AG08395 (cell line): ENCODE measurements at regions not wholly inside any gene's neighbourhood (a gene's known extent, or its start where the extent isn't known, plus 50 kb on each side); places are given as distances from the start of the nearest gene placed in this dataset.
"Not testable (repeated sequence)": the region's sequence is repeated elsewhere in the genome, so short reads cannot be mapped to it uniquely, and the experiment has no call there.

Experiments
- DNase-seq: peaks from one replicate; pipeline ENCODE4 v3.0.0; 2012; ENCODE audit warnings: mixed read lengths, low spot score

DNA sequence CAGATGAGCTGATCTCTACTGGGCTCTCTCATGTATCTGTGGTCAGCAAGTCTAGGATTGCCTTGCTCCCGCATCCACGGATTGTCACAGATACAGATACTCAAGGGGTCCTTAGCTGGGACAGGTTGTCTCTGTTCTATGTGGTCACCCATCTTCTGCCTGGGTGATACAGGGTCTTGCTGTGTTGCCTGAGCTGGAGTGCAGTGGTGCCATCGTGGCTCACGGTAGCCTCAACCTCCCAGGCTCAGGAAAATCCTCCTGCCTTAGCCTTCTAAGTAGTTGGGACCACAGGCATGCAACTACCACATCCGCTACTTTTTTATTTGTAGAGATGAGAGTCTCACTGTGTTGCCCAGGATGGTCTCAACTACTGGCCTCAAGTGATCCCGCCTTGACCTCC lies 72.5 kb upstream of the ZNF217 start:
- DNase-seq: no peak

DNA sequence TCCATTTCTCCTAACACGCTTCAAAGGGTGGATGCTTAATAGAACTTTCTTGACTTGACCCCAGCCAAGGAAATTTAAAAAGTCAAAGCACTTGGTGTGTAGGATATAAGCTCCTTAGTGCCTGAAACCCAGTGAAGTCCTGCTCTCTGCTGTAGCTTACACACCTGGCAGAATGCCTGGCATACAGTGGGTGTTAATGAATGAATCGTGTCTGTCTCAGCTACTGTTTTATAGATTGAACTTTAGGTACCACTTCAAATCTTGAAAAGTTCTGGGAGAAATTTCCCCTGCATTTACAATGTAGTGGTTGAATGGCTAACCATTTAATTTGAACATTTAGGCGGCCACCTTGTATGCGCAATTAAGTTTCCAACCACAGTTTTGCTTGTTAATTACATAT lies 70.5 kb upstream of the ZNF217 start:
- no peak for DNase-seq

DNA sequence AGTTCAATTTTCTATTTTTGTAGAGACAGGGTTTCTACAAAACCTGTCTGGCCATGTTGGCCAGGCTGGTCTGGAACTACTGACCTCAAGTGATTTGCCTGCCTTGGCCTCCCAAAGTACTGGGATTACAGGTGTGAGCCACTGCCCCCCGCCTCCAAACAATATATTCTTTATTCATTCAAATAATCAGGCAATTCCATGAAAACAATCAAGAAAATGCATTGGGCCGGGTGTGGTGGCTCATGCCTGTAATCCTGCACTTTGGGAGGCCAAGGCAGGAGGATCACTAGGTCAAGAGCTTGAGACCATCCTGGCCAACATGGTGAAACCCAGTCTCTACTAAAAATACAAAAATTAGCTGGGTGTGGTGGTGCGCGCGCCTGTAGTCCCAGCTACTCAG lies 69.9 kb upstream of the ZNF217 start:
- not testable (repeated sequence) for DNase-seq

DNA sequence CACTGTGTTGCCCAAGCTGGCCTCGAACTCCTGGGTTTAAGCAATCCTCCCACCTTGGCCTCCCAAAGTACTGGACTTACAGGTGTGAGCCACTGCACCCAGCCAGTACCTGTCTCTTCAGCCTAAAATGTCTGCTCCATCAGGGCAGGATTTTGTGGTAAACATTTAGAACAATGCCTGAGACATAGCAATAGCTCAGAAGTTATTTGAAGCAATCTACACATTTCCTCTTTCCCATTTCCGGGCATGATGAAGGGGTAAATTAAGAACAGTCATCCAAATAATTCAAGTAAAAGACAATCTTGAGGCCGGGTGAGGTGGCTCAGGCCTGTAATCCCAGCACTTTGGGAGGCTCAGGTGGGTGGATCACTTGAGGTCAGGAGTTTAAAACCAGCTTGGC lies 69.0 kb upstream of the ZNF217 start:
- DNase-seq: no peak

DNA sequence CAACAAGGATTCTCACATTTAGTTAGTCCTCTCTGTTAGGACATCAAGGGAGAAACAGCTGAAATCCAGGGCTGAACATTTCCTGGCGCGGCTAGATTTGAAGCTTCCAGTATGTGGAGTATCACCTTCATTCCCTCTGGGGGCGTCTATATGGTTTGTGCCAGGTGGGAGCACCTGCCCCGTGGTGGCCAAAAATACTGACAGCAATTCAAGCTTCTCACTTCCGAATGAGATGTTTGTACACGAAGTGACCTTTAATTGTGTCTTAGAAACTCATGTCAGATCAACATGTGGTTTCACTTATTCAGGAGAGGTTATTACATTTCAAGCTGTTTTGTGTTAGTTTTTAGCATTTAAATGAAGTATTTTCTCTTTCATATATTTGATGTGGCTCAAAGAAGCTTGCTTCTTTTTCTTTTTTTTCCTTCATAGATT lies 67.3 kb upstream of the ZNF217 start:
- DNase-seq: peak; percentile 20

DNA sequence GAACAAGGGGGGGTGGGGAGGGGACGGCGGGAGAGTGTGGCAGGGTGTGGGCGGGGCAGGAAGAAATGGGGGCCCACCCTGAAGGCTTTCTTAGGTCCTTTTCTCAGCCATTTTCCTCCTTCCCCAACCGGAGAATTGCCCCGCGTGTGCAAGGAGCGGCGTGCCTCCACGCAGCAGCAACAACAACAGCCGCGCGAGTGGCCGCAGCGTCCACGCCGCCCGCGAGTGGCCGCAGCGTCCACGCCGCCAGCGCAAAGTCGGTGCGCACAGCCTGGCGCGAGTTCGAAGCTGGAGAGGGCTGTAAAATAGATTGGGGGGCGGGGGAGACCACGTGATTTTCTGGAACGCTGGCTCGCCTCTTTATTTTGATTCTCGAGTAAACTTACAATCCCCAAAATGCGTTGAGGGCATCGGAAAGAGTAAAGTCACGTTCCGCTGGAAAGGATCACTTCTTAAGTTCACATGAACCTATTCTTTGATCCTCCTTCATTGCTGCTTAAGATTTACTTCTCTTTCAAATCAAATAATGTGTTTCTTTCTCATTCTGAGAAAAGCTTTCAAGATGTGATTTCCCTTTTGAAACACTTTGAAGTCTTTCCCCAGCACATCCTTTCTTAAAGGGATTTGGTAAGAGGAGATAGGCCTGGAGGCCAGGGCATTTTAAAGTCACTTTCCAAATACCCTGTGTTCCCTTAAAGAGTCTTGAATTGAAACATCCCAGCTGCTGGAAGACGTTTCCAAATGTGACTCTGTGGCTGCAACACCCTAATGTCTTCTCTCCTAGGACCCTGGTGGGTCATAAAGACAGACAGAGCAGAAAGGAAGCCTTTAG lies 66.7 kb upstream of the ZNF217 start:
- DNase-seq: no peak

DNA sequence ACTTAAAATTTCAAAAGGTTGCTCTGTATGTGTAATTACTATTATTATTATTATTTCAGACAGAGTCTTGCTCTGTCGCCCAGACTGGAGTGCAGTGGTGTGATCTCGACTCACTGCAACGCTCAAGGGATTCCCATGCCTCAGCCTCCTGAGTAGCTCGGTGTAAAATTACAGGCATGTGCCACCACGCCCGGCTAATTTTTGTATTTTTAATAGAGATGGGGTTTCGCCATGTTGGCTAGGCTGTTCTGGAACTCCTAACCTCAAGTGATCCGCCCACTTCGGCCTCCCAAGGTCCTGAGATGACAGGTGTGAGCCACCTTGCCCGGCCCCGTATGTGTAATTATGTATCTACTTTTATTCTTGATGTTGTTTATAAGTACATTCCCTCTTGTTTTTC lies 65.3 kb upstream of the ZNF217 start:
- DNase-seq: no peak

DNA sequence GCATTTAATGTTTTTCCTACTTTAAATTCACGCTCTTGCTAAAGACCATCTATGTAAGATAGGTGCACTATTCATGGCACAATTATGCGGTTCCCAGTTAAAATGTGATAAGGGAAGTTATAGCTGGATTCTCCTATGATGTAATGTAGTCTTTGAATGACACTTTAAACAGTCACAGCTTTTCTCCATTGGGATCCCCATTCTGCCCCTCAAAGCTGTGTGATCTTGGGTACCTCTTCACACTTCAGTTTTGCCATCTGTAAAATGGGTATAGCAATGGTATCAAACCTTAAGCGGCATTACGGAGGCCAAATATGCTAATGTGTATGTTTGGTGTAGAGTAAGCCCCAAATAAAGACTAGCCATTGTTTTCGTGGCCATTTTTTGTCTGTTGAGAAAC lies 64.7 kb upstream of the ZNF217 start:
- no peak for DNase-seq

DNA sequence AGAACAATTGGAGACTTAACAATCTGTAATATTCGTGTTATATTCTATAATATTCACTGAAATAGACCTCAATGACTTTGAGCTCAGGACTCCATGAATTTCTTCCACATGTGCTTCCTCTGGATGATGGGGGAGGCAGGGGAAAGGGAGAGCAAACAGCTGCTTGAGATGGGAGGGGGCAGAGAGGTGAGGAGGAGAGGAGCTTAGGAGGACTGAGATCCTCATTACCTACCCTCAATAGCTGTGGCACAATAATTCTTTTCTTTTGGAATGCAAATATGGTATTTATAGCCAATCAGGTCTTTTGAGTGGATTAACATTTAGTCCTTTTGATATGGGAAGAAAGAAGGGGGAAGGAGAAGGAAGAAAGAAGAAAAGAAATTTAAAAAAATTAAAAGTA lies 64.1 kb upstream of the ZNF217 start:
- no peak for DNase-seq

DNA sequence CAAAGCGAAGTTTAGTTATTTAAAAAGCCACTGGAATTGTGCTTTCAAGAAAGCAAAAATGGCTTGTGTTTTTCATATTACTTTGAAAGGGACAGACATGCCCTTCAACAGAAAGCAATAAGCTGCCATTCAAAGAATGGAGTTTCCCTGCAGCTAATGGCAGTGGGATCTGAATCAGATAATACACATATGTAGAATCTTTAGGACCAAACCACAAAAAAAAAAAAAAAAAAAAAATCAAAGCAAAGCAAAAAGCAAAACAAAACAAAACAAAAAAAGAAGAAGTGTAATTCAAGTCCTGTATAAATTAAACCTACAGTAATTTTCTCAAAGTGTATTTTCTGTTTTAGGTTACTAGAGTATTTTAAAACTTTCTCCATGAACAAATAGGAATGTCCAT lies 63.6 kb upstream of the ZNF217 start:
- DNase-seq: no peak

DNA sequence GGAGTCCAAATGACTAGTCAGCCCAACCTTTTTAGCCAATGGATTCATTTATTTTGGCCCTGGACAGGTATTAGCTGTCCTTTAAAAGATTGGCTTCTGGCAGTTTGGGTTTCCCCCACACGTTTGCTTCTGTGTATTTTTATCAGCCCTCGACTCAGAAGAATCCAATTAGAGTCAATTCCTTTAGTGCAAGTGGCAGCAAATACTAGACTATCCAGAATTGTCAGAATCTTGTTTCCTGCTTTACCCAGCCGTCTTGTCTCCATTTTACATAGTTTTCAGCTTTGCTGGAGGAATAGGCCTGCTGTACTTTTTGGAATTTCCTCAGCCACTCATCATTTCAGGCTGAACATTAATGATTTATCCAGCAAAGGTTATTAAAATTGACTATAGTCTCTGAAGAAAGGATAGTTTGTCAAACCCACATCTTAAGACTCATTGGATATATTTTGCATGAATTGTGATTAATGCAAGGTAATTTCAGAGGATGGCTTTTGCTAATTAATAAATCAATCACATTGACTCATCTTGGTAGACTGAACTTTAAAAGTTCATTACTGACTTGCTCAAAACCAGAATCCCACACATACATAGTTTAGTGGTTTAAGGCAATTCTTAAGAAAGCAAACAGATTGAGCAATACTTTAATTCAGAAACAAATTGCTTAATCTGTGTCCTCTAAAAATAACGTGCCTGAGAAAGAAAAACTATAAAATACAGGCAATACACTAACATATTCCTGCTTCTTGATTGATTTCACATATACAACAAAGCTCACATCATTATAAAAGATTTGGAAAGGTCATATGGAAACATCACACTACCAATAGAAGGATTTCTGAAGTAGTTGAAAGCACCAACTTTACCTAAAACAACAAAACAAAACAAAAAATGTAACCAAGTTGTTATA lies 62.9 kb upstream of the ZNF217 start:
- peak; percentile 46 for DNase-seq

DNA sequence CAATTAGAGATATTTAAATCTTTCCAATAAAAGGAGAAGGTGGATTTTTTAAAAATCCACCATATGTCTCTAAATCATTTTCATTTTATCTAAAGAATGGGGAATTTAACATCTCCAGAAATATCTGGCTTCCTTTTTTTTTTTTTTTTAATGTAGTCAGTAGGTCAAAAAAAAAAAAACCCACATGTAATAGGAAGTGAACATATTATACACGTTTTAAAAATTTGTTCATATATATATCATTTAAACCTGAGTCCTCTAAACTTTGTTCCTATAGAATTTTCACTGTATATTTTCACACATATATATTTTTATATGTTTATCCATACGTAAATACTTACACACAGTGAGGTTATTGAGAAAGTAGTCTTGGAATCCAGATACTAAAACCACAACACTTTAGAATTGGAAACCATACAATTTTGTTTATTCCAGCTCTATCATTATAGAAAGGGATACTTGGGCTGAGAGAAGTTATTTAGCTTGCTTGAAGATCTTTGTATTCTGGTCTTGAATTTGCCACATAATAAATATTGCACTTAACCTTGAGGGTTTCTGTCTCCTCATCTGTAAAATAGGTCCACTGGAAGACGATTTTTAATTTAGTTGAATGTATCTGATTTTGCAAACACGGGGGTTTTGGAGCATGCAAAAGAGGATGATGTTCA lies 62.1 kb upstream of the ZNF217 start:
- DNase-seq: no peak

DNA sequence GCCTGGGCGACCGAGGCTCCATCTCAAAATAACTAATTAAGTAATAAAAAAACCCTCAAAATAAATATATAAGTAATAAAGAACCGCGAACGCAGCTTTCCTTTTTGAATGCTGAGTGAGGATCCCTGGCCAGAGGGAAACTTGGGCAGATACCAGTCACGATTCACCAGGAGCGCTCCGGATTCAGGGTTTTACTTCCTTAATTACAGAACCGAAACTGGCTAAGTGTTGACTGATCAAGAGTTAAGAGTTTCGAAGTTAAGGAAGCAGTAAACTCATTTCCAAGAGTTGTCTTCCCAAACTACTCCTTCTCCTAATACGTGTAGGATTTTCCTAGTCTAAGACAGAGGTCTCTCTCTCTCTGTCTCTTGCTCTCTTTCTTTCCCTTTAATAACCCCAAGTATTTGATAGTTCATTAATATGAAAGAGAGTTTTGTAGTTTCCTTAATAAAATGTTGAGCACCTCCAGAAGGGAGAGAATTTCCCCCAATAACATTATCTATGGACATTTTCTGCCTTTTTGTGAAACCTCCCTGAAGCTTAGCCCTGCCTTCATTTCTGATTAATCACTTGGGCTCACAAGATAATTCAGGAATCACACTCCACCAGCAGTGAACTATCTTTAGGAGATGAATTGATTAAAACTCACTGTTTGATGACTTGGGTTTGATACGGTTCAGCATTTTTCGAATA lies 61.4 kb upstream of the ZNF217 start:
- DNase-seq: no peak

DNA sequence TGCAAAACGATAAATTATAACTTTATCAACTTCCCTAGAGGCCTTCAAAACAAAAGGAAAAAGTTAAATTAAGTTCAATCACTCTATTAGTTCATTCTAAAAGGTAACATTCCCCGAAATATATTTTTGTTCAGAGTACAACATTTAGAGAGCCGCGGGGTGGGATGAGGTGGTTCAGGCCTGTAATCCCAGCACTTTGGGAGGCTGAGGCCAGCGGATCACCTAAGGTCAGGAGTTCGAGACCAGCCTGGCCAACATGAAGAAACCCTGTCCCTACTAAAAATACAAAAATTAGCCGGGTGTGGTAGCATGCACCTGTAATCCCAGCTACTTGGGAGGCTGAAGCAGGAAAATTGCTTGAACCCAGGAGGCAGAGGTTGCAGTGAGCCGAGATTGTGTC lies 60.9 kb upstream of the ZNF217 start:
- DNase-seq: not testable (repeated sequence)

DNA sequence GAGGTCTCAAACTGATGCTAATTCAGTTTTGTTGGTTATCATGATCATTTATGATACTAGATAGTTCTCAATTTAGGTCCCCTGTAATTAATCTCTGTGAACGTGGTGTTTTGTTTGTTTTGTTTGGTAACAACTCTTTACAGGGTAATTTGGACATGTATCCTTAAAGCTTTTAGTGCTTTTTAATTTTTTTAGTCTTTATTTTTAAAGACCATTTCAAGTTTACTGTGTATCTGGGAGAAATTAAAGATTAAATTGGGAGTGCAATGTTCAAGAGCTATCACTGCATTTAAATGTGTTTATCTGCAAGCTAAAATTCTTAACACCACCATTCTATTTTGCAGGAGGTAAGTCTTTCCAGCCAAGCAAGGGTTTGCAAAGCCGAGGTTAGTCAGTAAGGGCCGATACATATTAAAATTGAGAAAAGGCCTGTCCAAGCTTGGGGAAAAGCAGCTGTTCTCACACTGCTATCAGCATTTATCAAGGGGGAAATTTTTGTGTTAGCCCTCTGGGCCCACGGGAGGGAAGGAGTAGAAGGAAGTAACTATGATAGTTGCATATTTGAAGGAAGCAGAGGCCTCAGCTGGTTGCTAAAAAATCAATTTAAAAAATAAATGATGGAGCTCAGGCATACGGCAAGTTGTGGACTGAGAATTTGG lies 59.3 kb upstream of the ZNF217 start:
- no peak for DNase-seq

DNA sequence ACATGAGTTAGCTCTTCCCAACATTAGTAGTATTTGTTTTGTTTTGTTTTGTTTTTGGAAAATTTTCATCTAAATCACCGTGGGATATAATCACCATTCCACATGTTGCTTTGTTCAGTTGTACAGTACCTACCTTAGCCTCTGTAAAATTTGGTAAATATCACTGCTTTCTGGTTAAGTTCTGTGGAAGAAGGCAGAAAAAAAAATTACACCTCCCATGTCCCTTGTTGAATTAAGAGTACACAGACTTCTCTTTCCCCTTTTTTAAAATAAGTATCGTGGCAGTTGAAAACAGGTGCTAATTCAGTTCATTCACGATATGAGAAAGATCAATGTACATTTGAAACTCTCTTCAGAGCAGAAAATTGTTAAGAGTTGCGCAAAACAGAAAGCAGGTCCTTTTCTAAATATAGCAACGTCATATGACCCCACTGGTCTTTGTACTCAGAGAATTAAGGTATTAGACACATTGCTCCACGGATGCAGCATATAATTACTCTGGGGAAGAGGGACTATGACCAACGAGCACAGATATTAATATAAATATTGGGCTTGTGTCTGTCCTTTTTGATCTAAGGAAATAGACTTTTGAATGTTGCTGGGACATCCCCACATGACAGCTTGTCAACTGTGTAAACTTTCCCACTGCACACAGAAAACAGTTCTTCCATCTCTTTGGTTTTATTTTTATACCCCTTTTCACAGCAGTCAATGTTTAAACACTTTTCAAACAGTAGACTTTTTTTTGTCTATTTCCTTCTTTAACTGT lies 58.6 kb upstream of the ZNF217 start:
- no peak for DNase-seq

DNA sequence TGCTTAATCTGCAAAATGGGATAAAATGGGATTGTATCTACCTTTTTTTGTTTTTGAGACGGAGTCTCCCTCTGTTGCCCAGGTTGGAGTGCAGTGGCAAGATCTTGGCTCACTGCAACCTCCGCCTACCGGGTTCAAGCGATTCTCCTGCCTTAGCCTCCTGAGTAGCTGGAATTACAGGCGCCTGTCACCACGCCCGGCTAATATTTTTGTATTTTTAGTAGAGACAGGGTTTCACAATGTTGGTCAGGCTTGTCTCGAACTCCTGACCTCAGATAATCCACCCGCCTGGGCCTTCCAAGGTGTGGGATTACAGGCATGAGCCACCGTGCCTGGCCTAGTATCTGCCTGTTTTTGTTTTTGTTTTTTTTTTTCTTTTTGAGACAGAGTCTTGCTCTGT lies 55.9 kb upstream of the ZNF217 start:
- DNase-seq: not testable (repeated sequence)

DNA sequence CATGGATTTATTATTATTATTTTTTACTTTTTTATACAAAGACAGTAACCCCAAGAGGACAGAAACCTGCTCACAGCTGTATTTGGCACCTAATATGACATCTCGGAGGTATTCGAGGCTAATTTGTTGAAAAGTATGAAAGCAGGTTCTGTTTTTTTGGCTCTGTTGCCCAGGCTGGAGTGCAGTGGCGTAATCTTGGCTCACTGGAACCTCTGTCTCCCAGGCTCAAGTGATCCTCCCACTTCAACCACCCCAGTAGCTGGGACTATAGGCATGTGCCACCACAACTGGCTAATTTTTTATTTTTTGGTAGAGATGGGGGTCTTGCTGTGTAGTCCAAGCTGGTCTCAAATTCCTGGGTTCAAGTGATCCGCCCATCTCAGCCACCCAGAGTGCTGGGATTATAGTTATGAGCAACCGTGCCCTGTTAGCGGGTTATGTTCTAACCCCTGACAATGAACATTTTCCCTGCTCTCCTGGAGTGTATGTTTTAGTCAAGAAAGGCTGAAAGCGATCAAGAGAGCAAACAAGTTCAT lies 53.7 kb upstream of the ZNF217 start:
- no peak for DNase-seq

DNA sequence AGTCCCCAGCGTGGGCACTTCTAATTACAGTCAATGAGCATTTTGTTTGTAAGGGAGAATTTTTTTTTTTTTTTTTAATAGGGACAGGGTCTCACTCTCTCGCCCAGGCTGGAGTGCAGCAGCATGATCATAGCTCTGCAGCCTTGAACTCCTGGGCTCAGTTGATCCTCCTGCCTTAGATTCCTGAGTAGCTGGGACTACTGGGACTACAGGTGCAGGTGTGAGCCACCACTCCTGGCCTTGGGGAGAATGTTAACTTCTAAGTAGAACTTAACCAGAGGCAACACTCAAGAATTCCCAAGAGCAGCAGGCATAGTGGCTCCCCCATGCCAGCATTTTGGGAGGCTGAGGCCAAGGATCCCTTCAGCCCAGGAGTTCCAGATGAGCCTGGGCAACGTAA lies 52.9 kb upstream of the ZNF217 start:
- DNase-seq: no peak

DNA sequence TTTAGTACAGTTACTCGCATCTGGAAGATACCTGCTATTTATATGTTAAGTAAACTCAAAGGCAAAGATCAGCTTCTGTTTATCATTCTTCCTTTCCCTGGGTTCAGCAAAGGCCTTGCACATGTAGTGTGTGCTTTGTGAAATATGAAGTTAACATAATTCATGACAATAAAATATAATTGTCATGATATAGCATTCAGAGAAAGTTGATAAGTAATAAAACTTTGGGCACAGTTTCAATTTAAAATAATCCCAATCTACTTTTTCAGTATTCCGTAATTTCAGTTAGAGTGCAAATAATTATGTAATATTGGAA lies 51.9 kb upstream of the ZNF217 start:
- DNase-seq: no peak

DNA sequence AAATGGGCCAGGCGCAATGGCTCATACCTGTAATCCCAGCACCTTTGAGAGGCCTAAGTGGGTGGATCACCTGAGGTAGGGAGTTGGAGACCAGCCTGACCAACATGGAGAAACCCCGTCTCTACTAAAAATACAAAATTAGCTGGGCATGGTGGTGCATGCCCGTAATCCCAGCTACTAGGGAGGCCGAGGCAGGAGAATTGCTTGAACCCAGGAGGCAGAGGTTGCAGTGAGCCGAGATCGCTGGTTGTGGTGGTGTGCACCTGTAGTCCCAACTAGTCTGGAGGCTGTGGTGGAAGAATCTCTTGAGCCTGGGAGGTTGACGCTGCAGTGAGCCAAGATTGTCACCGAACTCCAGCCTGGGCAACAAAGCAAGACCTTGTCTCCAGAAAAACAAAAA lies 50.5 kb upstream of the ZNF217 start:
- DNase-seq: not testable (repeated sequence)
